MM.1S (cell line): ENCODE measurements at regions not wholly inside any gene's neighbourhood (a gene's known extent, or its start where the extent isn't known, plus 50 kb on each side); places are given as distances from the start of the nearest gene placed in this dataset.

ENCODE experiments used
- CTCF ChIP-seq: fragments of 300-600 bp; sonication (generic); IDR thresholded peaks from 2 replicates; pipeline ENCODE4 v1.5.1; 2016; ENCODE audit warnings: antibody characterized with exemption, low read length, mixed read lengths
- EZH2phosphoT487 ChIP-seq: fragments of 300-600 bp; sonication (generic); IDR thresholded peaks from 2 replicates; pipeline ENCODE4 v1.6.1; 2018; ENCODE audit warnings: antibody characterized with exemption, low read length

GRCh38 chr18:41144441-41144840 is 810.6 kb upstream of the PIK3C3 start:
- no peak for TF ChIP-seq CTCF
- TF ChIP-seq EZH2phosphoT487: no peak
